GM12878 (cell line): ENCODE measurements at regions not wholly inside any gene's neighbourhood (a gene's known extent, or its start where the extent isn't known, plus 50 kb on each side); places are given as distances from the start of the nearest gene placed in this dataset.

Experiments used
- ATAC-seq: fragments of 200-7000 bp; cut with Tn5 transposase; 3 replicates; pipeline ENCODE4 v1.9.1; 2020; ENCODE audit warnings: mild to moderate bottlenecking, moderate library complexity
- BruUV-seq: library from RNA; stranded (reverse); fragments of 400-500 nt; replicated peaks from 2 replicates; lab custom pipeline; 2021; lab: Mats Ljungman, UMichigan
- CTCF ChIA-PET: fragments of 300-600 bp; sonication (Branson Sonifier 250); formaldehyde crosslinking; extraction: SDS; loops from one replicate; lab custom pipeline; 2021; ENCODE audit warnings: inconsistent platforms; lab: Yijun Ruan, JAX
- POLR2A ChIA-PET: fragments of 350-600 bp; formaldehyde crosslinking; extraction: SDS; loops from one replicate; lab custom pipeline; 2021; ENCODE audit warnings: inconsistent platforms; lab: Charles Lee
- RAD21 ChIA-PET: fragments of 300-600 bp; sonication (Branson Sonifier 250); formaldehyde crosslinking; loops from one replicate; lab custom pipeline; 2023; ENCODE audit warnings: antibody characterized with exemption; ENCODE audit not compliant: unreplicated experiment; lab: Charles Lee
- SMC1A ChIA-PET: fragments of 300-600 bp; sonication (Branson Sonifier 250); formaldehyde crosslinking; loops from one replicate; lab custom pipeline; 2023; ENCODE audit not compliant: unreplicated experiment, uncharacterized antibody; lab: Charles Lee
- DNase-seq: peaks from one replicate; pipeline ENCODE4 v3.0.0-alpha.2; 2011; ENCODE audit warnings: low read depth, low spot score
- FAIRE-seq: peaks from 3 replicates; lab custom pipeline; 2011; peaks lifted over from hg19 to GRCh38; lab: Jason Lieb, UNC
- H2AFZ ChIP-seq: 2 replicates; pipeline ENCODE4 v1.6.0; 2011; ENCODE audit warnings: low read depth, low read length, control low read depth; ENCODE audit not compliant: control insufficient read depth
- H3K27ac ChIP-seq: 2 replicates; pipeline ENCODE4 v1.5.1; 2011; ENCODE audit warnings: control low read depth; ENCODE audit not compliant: control insufficient read depth, insufficient read depth
- H3K27me3 ChIP-seq, 2 experiments: replicated peaks in 1 of 2; 2 replicates each; pipeline versions ENCODE4 v1.6.0 to v1.6.1; 2011; ENCODE audit warnings: low read length in 1 of 2; ENCODE audit not compliant: control insufficient read depth in 2 of 2, insufficient read depth in 2 of 2
- H3K36me3 ChIP-seq, 2 experiments: 2 replicates each; pipeline ENCODE4 v1.5.1; 2011; ENCODE audit warnings: low read length in 1 of 2; ENCODE audit not compliant: control insufficient read depth in 2 of 2, insufficient read depth in 2 of 2
- H3K4me1 ChIP-seq: 2 replicates; pipeline ENCODE4 v1.6.1; 2011; ENCODE audit warnings: mild to moderate bottlenecking, low read length, moderate library complexity, mixed read lengths; ENCODE audit not compliant: control insufficient read depth, insufficient read depth
- H3K4me2 ChIP-seq: 2 replicates; pipeline ENCODE4 v1.6.0; 2011; ENCODE audit warnings: control low read depth; ENCODE audit not compliant: control insufficient read depth, insufficient read depth
- H3K4me3 ChIP-seq: fragments of 200-600 bp; sonication (generic); 2 replicates; pipeline ENCODE4 v1.5.1; 2016
- H3K79me2 ChIP-seq: 2 replicates; pipeline ENCODE4 v1.6.0; 2011; ENCODE audit warnings: low read length; ENCODE audit not compliant: control insufficient read depth, insufficient read depth
- H3K9ac ChIP-seq: 2 replicates; pipeline ENCODE4 v1.8.0; 2011; ENCODE audit warnings: low read length, control low read depth, mixed read lengths; ENCODE audit not compliant: control insufficient read depth, insufficient read depth
- H3K9me3 ChIP-seq: replicated peaks from 3 replicates; pipeline ENCODE4 v1.5.1; 2011; ENCODE audit warnings: mild to moderate bottlenecking, low read length; ENCODE audit not compliant: control insufficient read depth, insufficient read depth
- H4K20me1 ChIP-seq: 2 replicates; pipeline ENCODE4 v1.6.0; 2011; ENCODE audit not compliant: control insufficient read depth, insufficient read depth
- LARP7 ChIP-seq: fragments of 450-650 bp; IDR thresholded peaks from 2 replicates; pipeline ENCODE4 v1.6.1; 2017; ENCODE audit warnings: mild to moderate bottlenecking
- MAX ChIP-seq: IDR thresholded peaks from 2 replicates; pipeline ENCODE4 v1.6.1; 2012; ENCODE audit warnings: low read depth, low read length, improper control_type of control experiment
- NFYA ChIP-seq: IDR thresholded peaks from 2 replicates; pipeline ENCODE4 v1.6.1; 2011; ENCODE audit warnings: low read depth, mild to moderate bottlenecking, low read length, improper control_type of control experiment, borderline replicate concordance
- SMARCA5 ChIP-seq: fragments of 450-650 bp; IDR thresholded peaks from 2 replicates; pipeline ENCODE4 v1.6.1; 2017; ENCODE audit warnings: mild to moderate bottlenecking
- SRF ChIP-seq, 2 experiments: IDR thresholded peaks; 2 replicates each; pipeline ENCODE4 v1.6.1; 2011; ENCODE audit warnings: low read depth in 2 of 2, low read length in 2 of 2, mild to moderate bottlenecking in 1 of 2, moderate library complexity in 1 of 2
- whole genome bisulfite sequencing: methylation state at CpG from one replicate; pipeline ENCODE4 v1.1.6; 2016; ENCODE audit warnings: low lambda C conversion rate; ENCODE audit not compliant: insufficient replicate concordance, insufficient coverage; ENCODE audit errors: missing lambda C conversion rate; 5-methylcytosine and 5-hydroxymethylcytosine counted together
- in situ Hi-C: fragments of 300-500 bp; cut with MboI; formaldehyde crosslinking; loops from 9 replicates; pipeline ENCODE4 v1.14.3; 2018; ENCODE audit warnings: mixed read lengths
- intact Hi-C: fragments of 100-400 bp; cut with micrococcal nuclease; formaldehyde crosslinking; loops from one replicate; pipeline ENCODE4 v1.14.2; 2022; ENCODE audit not compliant: unreplicated experiment
- TF ChIP-seq, protein P1 (sequence below): IDR thresholded peaks from 2 replicates; pipeline ENCODE4 v1.6.1; 2012; ENCODE audit warnings: low read depth, low read length, improper control_type of control experiment
- TF ChIP-seq, protein P2 (sequence below): fragments of 450-650 bp; IDR thresholded peaks from 2 replicates; pipeline ENCODE4 v1.6.1; 2018; ENCODE audit warnings: mild to moderate bottlenecking, low read depth, moderate library complexity; ENCODE audit not compliant: partially characterized antibody
- TF ChIP-seq, protein P3 (sequence below): IDR thresholded peaks from 2 replicates; pipeline ENCODE4 v1.6.1; 2012; ENCODE audit warnings: mild to moderate bottlenecking, low read depth, low read length

GRCh38 chr5:120927950-120928530 is 463.9 kb downstream of the PRR16 start (continued):
- TF ChIP-seq, protein P1, sequence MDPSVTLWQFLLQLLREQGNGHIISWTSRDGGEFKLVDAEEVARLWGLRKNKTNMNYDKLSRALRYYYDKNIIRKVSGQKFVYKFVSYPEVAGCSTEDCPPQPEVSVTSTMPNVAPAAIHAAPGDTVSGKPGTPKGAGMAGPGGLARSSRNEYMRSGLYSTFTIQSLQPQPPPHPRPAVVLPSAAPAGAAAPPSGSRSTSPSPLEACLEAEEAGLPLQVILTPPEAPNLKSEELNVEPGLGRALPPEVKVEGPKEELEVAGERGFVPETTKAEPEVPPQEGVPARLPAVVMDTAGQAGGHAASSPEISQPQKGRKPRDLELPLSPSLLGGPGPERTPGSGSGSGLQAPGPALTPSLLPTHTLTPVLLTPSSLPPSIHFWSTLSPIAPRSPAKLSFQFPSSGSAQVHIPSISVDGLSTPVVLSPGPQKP, result no peak
- TF ChIP-seq MAX, result no peak

- SMC1A ChIA-PET, result no interaction called here
- RAD21 ChIA-PET, result no interaction called here
- POLR2A ChIA-PET, result no interaction called here
- no peak for TF ChIP-seq SMARCA5
- no peaks in the 10 kb centered on the region for H3K79me2 ChIP-seq
- no peak overlapping the region for H3K4me2 ChIP-seq
- H2AFZ ChIP-seq, result no peak overlapping the region
- BruUV-seq, result no TSS peak
- FAIRE-seq (no peak), ATAC-seq (no peak), DNase-seq (no peak)
- H3K27me3 ChIP-seq, result no peaks in the 10 kb centered on the region
- H3K4me1 ChIP-seq, result no peaks in the 10 kb centered on the region
- no peak overlapping the region for H3K9ac ChIP-seq
- H3K36me3 ChIP-seq, result no peaks in the 10 kb centered on the region
- no peaks in the 10 kb centered on the region for H3K9me3 ChIP-seq
- CTCF ChIA-PET, result no interaction called here
- H4K20me1 ChIP-seq, result no peaks in the 10 kb centered on the region
- no peak overlapping the region for H3K27ac ChIP-seq
- intact Hi-C loops, result no loop called here
- in situ Hi-C loops, result no loop called here
- H3K4me3 ChIP-seq, result no peak overlapping the region
Observed at GRCh38 chr5:120932480-120932879, 468.4 kb downstream of the PRR16 start.

DNA sequence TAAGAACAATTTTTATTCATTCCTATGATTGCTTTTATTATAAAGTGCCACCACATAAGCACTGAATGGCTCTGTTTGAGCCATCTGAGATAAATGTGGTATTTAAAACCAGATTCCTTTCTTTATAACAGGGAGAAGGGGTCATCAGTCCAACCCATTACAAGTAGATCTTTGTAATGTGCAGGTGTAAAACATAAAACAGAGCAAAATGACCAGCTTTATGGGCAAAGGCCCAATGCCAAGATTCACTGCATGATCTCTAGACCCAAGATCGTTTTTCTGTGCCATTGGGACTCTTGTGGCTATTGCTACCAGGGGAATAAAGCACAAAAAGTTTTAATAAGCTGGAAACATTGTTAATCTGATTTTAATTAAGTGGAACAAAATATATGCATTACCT is 469.9 kb downstream of the PRR16 start:
- no peak overlapping the region for H3K9ac ChIP-seq
- H3K4me1 ChIP-seq, result no peaks in the 10 kb centered on the region
- no TSS peak for BruUV-seq
- POLR2A ChIA-PET, result no interaction called here
- H3K4me2 ChIP-seq, result no peak overlapping the region
- SMC1A ChIA-PET, result no interaction called here
- no peaks in the 10 kb centered on the region for H3K27me3 ChIP-seq
- no peaks in the 10 kb centered on the region for H3K9me3 ChIP-seq
- H3K4me3 ChIP-seq, result no peak overlapping the region
- in situ Hi-C loops (no loop called here), intact Hi-C loops (no loop called here)
- RAD21 ChIA-PET, result no interaction called here
- CTCF ChIA-PET, result interaction anchor here (0.6 kb wide), 1 partner anchor 8 kb away, joined by 3 read pairs; no protein-coding TSS in a partner anchor
- no peaks in the 10 kb centered on the region for H3K36me3 ChIP-seq
- H4K20me1 ChIP-seq, result no peaks in the 10 kb centered on the region
- 0% methylated on average over 1 of the region's 1 CpG for WGBS
- no peaks in the 10 kb centered on the region for H3K79me2 ChIP-seq
- no peak overlapping the region for H2AFZ ChIP-seq
- H3K27ac ChIP-seq, result no peak overlapping the region
- FAIRE-seq (no peak), ATAC-seq (no peak), DNase-seq (no peak)
- TF ChIP-seq, protein P2, sequence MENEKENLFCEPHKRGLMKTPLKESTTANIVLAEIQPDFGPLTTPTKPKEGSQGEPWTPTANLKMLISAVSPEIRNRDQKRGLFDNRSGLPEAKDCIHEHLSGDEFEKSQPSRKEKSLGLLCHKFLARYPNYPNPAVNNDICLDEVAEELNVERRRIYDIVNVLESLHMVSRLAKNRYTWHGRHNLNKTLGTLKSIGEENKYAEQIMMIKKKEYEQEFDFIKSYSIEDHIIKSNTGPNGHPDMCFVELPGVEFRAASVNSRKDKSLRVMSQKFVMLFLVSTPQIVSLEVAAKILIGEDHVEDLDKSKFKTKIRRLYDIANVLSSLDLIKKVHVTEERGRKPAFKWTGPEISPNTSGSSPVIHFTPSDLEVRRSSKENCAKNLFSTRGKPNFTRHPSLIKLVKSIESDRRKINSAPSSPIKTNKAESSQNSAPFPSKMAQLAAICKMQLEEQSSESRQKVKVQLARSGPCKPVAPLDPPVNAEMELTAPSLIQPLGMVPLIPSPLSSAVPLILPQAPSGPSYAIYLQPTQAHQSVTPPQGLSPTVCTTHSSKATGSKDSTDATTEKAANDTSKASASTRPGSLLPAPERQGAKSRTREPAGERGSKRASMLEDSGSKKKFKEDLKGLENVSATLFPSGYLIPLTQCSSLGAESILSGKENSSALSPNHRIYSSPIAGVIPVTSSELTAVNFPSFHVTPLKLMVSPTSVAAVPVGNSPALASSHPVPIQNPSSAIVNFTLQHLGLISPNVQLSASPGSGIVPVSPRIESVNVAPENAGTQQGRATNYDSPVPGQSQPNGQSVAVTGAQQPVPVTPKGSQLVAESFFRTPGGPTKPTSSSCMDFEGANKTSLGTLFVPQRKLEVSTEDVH, result no peak
- TF ChIP-seq, protein P3, sequence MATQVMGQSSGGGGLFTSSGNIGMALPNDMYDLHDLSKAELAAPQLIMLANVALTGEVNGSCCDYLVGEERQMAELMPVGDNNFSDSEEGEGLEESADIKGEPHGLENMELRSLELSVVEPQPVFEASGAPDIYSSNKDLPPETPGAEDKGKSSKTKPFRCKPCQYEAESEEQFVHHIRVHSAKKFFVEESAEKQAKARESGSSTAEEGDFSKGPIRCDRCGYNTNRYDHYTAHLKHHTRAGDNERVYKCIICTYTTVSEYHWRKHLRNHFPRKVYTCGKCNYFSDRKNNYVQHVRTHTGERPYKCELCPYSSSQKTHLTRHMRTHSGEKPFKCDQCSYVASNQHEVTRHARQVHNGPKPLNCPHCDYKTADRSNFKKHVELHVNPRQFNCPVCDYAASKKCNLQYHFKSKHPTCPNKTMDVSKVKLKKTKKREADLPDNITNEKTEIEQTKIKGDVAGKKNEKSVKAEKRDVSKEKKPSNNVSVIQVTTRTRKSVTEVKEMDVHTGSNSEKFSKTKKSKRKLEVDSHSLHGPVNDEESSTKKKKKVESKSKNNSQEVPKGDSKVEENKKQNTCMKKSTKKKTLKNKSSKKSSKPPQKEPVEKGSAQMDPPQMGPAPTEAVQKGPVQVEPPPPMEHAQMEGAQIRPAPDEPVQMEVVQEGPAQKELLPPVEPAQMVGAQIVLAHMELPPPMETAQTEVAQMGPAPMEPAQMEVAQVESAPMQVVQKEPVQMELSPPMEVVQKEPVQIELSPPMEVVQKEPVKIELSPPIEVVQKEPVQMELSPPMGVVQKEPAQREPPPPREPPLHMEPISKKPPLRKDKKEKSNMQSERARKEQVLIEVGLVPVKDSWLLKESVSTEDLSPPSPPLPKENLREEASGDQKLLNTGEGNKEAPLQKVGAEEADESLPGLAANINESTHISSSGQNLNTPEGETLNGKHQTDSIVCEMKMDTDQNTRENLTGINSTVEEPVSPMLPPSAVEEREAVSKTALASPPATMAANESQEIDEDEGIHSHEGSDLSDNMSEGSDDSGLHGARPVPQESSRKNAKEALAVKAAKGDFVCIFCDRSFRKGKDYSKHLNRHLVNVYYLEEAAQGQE, result no peak
- TF ChIP-seq LARP7 (no peak), SRF (IDR thresholded peaks at IDR 0.05; ENCODE audit: low read depth in 2 of 2, low read length in 2 of 2) (no peak), NFYA (no peak)
